Endodermal cell (in vitro differentiated cells): ENCODE measurements at regions not wholly inside any gene's neighbourhood (a gene's known extent, or its start where the extent isn't known, plus 50 kb on each side); places are given as distances from the start of the nearest gene placed in this dataset.

ENCODE experiments used
- DNase-seq: peaks from one replicate; pipeline ENCODE4 v3.0.0-alpha.2; 2017
- H3K27ac ChIP-seq: 2 replicates; pipeline ENCODE4 v1.5.1; 2013; ENCODE audit warnings: mild to moderate bottlenecking, low read depth, low read length, moderate library complexity
- H3K27me3 ChIP-seq: 2 replicates; pipeline ENCODE4 v1.6.1; 2013; ENCODE audit warnings: mild to moderate bottlenecking, low read length, moderate library complexity; ENCODE audit not compliant: insufficient read depth, control insufficient read depth, poor library complexity, severe bottlenecking
- H3K36me3 ChIP-seq: 2 replicates; pipeline ENCODE4 v1.7.0; 2013; ENCODE audit warnings: mild to moderate bottlenecking, low read length, moderate library complexity; ENCODE audit not compliant: control insufficient read depth, insufficient read depth
- H3K4me1 ChIP-seq: one replicate; pipeline ENCODE4 v1.7.0; 2013; ENCODE audit warnings: low read length; ENCODE audit not compliant: control insufficient read depth, insufficient read depth
- H3K4me3 ChIP-seq: 2 replicates; pipeline ENCODE4 v1.5.1; 2013; ENCODE audit warnings: mild to moderate bottlenecking, low read length, moderate library complexity
- H3K9ac ChIP-seq: 2 replicates; pipeline ENCODE4 v1.6.1; 2013; ENCODE audit warnings: mild to moderate bottlenecking, low read length, moderate library complexity; ENCODE audit not compliant: poor library complexity, severe bottlenecking; ENCODE audit errors: extremely low read depth
- H3K9me3 ChIP-seq: 2 replicates; pipeline ENCODE4 v1.6.1; 2013; ENCODE audit warnings: mild to moderate bottlenecking, low read length, moderate library complexity; ENCODE audit not compliant: control insufficient read depth
- H3K27ac Mint-ChIP-seq: 2 replicates; pipeline ENCODE4 v1.8.0; 2020; ENCODE audit warnings: mixed read lengths
- H3K27me3 Mint-ChIP-seq: 2 replicates; pipeline ENCODE4 v1.8.0; 2021; ENCODE audit warnings: mild to moderate bottlenecking, mixed read lengths; ENCODE audit not compliant: insufficient read depth
- H3K36me3 Mint-ChIP-seq: 2 replicates; pipeline ENCODE4 v1.8.0; 2020; ENCODE audit warnings: low read depth, mixed read lengths
- H3K4me1 Mint-ChIP-seq: 2 replicates; pipeline ENCODE4 v1.8.0; 2020; ENCODE audit warnings: mixed read lengths
- H3K4me3 Mint-ChIP-seq: 2 replicates; pipeline ENCODE4 v1.8.0; 2020; ENCODE audit warnings: mild to moderate bottlenecking, moderate library complexity, mixed read lengths
- H3K9me3 Mint-ChIP-seq: 2 replicates; pipeline ENCODE4 v1.8.0; 2020; ENCODE audit warnings: mild to moderate bottlenecking, mixed read lengths
- WGBS, 2 experiments: methylation state at CpG; one replicate each; pipeline versions ENCODE4 v1.1.5 to v1.1.7; 2013; ENCODE audit warnings: missing lambda C conversion rate in 2 of 2, mixed read lengths in 1 of 2; ENCODE audit not compliant: insufficient coverage in 1 of 2, insufficient read length in 1 of 2; 5-methylcytosine and 5-hydroxymethylcytosine counted together
- TF ChIP-seq, protein P1 (sequence below): fragments of 200-600 bp; sonication (generic); conservative IDR thresholded peaks from 2 replicates; pipeline ENCODE4 v1.5.0; 2021; ENCODE audit warnings: antibody characterized with exemption, mild to moderate bottlenecking

DNA sequence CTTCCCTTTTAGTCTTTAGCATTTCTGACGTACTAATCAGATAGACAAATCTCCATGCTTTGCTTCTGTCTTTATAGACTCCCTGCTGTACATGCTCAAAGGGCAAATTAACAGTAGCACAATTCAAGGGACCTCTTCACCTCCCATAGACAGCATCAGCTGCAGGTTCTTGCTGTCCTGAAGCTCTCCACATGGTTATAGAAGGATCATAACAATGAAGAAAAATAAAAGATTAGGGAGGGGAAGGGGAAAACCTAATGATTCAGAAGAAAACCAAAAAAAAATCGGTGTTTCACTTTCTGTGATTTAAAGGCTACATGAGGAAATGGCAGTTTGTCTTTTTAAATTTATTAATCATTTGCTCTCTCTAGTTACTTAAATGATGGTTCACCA lies 155.5 kb downstream of the PTCSC3 start:
- no peak overlapping the region for H3K4me3 ChIP-seq
- H3K9me3 Mint-ChIP-seq, result no peaks in the 10 kb centered on the region
- H3K27me3 Mint-ChIP-seq, result no peaks in the 10 kb centered on the region

DNA sequence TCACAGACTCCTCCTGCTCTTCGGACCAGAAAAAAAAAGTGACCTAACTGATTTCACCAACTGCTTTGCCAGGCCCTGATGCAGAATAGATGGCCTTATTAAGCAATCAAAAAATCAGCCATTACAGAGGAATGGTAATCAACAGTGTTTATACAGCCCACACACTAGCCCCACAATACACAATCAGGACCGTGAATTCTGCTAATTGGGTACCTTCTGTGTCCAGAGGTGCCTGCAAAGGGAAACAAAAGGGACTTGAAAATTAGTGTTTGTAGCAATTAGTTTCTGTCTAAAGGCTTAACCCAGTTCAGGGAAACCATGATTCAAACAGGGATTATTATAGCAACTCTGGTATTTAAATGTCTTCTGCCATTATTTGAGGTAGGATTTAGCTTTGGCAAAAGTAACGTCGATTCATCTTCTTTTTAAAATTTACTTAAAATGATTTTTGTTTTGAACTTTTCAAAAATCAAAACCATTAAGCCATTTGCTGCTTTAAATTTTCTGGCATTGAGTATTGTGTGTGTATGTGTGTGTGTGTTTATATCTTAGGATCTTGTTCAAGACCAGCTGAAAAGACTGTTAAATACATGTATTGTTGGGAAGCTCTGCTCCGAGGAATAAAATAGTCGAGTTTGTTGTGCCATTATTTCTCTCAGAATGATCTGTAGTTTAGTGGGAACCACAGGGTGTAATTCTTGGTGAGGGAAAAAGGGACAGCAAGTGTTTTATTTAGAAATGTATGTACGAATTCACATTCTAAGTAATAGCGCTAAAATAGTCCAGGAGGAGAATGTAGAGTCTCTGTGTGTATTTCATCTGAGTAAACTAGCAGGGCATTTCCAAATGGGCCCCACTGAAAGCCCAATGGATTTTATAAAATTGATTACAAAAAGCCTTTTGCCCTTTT lies 156.1 kb downstream of the PTCSC3 start:
- H3K27me3 ChIP-seq, result no peaks in the 10 kb centered on the region
- no peak overlapping the region for H3K4me3 ChIP-seq
- no peak overlapping the region for H3K4me3 Mint-ChIP-seq
- no peaks in the 10 kb centered on the region for H3K27me3 Mint-ChIP-seq
- no peaks in the 10 kb centered on the region for H3K9me3 Mint-ChIP-seq
- H3K27ac ChIP-seq, result no peak overlapping the region
- H3K36me3 ChIP-seq, result no peaks in the 10 kb centered on the region
- TF ChIP-seq, protein P1, sequence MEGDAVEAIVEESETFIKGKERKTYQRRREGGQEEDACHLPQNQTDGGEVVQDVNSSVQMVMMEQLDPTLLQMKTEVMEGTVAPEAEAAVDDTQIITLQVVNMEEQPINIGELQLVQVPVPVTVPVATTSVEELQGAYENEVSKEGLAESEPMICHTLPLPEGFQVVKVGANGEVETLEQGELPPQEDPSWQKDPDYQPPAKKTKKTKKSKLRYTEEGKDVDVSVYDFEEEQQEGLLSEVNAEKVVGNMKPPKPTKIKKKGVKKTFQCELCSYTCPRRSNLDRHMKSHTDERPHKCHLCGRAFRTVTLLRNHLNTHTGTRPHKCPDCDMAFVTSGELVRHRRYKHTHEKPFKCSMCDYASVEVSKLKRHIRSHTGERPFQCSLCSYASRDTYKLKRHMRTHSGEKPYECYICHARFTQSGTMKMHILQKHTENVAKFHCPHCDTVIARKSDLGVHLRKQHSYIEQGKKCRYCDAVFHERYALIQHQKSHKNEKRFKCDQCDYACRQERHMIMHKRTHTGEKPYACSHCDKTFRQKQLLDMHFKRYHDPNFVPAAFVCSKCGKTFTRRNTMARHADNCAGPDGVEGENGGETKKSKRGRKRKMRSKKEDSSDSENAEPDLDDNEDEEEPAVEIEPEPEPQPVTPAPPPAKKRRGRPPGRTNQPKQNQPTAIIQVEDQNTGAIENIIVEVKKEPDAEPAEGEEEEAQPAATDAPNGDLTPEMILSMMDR, result no peak
- H3K4me1 Mint-ChIP-seq, result peaks cover 8% of the 10 kb centered on the region
- H3K9me3 ChIP-seq, result no peaks in the 10 kb centered on the region
- H3K4me1 ChIP-seq, result no peaks in the 10 kb centered on the region
- no peak overlapping the region for H3K9ac ChIP-seq
- no peak overlapping the region for H3K27ac Mint-ChIP-seq
- WGBS, 2 experiments, result 92 to 94% methylated on average over 5 to 8 of the region's 8 CpGs
- DNase-seq, result no peak
- no peaks in the 10 kb centered on the region for H3K36me3 Mint-ChIP-seq

More for the DNA sequence above, 155.5 kb downstream of the PTCSC3 start:
- Mint-ChIP-seq H3K36me3 (no peaks in the 10 kb centered on the region), H3K27ac (no peak overlapping the region), H3K4me3 (no peak overlapping the region), H3K4me1 (peaks cover 8% of the 10 kb centered on the region)
- Histone ChIP-seq H3K9me3 (no peaks in the 10 kb centered on the region), H3K36me3 (no peaks in the 10 kb centered on the region), H3K4me1 (no peaks in the 10 kb centered on the region), H3K27me3 (no peaks in the 10 kb centered on the region), H3K27ac (no peak overlapping the region), H3K9ac (no peak overlapping the region)
- WGBS, 2 experiments, result 80 to 90% methylated on average over 2 of the region's 2 CpGs
- TF ChIP-seq, protein P1, result no peak
- no peak for DNase-seq

DNA sequence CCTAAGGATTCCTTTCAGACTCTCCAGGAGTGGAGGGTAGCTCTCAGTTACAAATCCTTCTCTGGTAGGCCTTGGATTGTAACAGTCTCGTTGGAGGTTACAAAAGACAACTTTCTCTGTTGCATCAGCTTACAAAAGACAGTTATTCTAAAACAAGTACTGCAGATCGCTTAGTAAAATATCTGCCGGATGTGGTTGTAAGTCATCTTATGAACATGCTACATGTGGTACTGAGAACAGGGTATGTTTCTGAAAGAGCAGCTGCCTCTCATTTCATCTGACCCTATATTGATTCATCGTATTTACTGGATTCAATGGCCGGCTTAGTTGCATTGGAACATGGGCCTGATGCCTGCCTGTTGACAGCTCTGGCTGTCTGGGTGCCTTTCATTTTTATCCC lies 157.4 kb downstream of the PTCSC3 start:
- Mint-ChIP-seq H3K27ac (no peak overlapping the region), H3K27me3 (no peaks in the 10 kb centered on the region), H3K4me1 (peaks cover 8% of the 10 kb centered on the region), H3K4me3 (no peak overlapping the region), H3K9me3 (no peaks in the 10 kb centered on the region), H3K36me3 (no peaks in the 10 kb centered on the region)
- no peaks in the 10 kb centered on the region for H3K9me3 ChIP-seq
- no peak overlapping the region for H3K9ac ChIP-seq
- H3K4me3 ChIP-seq, result no peak overlapping the region
- H3K4me1 ChIP-seq, result no peaks in the 10 kb centered on the region
- no peak for DNase-seq
- WGBS, 2 experiments, result 94 to 95% methylated on average over 5 of the region's 5 CpGs
- H3K27ac ChIP-seq, result no peak overlapping the region
- TF ChIP-seq, protein P1, result no peak
- no peaks in the 10 kb centered on the region for H3K27me3 ChIP-seq
- no peaks in the 10 kb centered on the region for H3K36me3 ChIP-seq
